Stimulated activated CD8-positive, alpha-beta memory T cell treated with anti-CD3 and anti-CD28 coated beads, Interleukin-4, amount 100 ng/mL, for 48 hours (primary cell): ENCODE measurements at regions not wholly inside any gene's neighbourhood (a gene's known extent, or its start where the extent isn't known, plus 50 kb on each side); places are given as distances from the start of the nearest gene placed in this dataset.

Source experiments
- DNase-seq: peaks from one replicate; pipeline ENCODE4 v3.0.0-alpha.2; 2020

GRCh38 chr19:29400917-29401711 is 124.7 kb upstream of the VSTM2B start:
- DNase-seq = no peak

DNA sequence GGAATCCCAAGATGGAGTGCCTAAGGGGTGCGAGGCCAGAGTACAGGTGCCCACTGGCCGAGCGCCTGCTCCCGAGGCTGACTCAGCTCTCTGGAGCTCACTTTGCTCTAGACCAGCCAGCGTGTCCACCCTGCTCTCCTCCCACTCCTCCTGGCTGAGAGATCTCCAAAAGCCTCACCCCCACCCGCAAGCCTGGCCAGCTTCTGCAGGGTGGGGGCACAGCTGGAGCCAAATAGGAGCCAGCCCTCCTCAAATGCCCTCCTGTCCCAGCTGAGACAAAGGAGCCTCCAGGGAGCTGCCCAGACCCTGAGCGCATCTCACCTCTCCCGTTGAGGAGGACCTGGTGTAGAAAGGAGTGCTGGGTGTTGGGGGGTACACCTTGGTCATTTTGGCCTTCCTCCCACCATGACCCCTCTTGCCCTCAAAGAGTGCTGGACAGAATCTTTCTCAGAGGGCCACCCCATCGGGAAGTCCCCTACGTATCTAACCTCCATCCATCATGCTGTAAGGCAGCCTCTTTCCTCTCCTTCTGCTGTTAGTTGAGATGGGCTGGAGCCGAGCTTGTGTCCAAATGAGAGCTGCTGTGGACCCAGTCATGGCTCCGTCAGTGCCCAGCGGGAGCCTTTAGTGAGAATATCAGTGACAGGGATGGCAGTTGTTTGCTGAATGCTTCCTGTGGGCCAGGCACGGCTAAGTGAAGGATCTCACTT is 123.9 kb upstream of the VSTM2B start:
- DNase-seq = no peak

GRCh38 chr19:29402563-29402962 is 123.2 kb upstream of the VSTM2B start:
- no peak for DNase-seq

DNA sequence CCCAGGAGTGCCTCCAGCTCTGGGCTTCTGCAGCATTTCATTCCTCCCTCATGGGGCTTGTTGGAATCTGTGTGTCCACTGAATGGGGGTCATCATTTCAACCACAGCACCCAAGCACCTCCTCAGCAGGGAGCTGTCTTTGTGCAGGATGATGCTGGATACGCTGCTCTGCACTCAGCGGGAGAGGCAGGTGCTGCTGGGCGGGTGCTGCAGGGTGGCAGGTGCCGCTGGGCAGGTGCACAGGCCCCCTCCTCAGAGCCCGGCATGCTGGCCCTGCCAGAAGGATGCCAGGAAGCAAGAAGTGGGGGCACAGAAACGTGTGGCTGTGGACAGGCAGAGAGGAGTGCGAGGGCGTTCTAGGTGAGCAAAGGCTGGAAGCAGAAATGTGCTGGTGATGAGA is 121.8 kb upstream of the VSTM2B start:
- no peak for DNase-seq

- DNase-seq = no peak
Measured at GRCh38 chr19:29404951-29405727, 120.7 kb upstream of the VSTM2B start.

DNA sequence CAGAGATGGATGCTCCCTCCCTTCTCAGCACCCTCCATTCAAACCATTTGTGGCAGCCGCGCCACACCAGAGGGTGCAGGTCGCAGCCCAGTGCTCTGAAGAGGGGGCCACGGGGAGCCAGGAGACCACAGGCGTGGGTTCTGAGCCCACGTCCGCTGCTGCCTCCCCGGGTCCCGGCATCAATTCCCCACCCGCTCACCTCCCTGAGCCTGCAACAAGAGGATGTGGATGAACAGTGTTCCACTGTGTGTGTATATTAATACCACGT is 120.1 kb upstream of the VSTM2B start:
- DNase-seq = no peak

DNA sequence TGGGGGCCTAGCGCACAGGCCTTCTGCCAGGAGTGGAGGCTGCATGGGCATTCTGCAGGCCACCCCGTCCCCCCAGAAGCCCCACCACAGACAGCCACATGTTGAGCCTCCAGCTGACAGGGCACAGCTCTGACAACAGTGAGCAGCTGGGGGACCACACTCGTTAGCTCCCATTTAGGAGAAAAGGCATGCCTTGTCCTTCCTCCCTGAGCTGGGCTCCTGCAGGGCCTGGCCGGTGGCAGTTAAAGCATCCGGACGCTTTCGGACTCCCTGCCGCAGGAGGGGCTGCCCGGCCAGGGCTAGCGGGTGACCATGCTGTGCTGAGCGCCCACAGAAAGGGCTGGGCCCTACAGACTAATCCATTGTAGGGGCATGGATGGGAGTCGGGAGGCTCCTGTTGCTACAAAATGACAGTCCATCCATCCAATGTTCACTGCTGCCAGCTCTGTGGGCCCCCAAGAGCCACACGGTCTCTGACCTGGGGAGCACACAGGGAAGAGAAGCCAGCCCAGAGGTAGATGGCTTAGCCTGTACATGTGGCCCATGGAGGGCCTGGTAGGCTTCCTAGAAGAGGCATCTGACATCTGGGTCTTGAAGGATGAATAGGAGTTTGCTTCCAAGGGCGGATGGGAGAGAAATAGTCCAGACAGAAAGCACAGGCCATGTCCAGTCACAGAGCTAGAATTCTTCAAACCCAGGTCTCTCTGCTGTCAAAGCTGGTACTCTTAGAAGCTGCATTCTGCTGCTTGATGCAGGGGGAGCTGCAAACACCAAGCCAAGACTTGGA is 116.5 kb upstream of the VSTM2B start:
- DNase-seq = no peak

DNA sequence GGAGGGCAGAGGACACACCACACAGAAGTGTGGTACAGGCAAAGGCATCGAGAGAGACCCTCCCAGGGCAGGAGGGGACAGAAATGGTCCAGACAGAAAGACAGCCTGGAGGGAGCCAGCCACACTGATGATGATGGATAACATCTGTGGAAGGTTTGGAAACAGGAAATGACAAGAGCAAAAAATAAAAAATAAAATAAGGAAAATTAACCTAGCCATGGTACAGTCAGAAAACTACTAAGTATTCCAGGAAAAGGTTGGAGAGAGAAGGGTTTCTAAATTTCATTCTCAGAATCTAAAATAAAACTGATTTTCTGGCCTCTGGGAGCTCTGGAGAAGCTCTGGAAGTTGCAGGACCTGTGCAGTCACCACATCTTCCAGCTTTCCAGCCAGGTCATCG is 115.2 kb upstream of the VSTM2B start:
- no peak for DNase-seq

DNA sequence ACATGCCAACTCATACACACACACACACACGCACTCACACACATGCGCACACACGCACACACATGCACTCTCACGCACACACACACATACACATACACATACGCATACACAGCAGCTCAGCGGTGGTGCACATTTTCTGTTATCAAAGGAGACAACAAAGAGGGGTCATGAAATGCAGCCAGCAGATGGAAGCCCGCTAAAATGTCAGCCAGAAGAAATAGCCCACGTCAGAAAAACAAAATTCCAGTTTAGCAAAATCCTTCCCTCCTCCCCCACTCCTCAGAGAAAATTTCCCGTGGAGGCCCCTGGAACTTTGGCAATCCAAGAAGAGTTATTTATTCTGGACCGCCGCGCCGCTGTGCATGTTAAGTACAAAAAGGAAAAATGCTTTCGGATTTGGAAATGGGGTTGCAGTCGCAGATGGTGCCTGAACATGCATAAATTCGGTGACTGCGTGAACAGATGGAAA is 114.6 kb upstream of the VSTM2B start:
- no peak for DNase-seq

DNA sequence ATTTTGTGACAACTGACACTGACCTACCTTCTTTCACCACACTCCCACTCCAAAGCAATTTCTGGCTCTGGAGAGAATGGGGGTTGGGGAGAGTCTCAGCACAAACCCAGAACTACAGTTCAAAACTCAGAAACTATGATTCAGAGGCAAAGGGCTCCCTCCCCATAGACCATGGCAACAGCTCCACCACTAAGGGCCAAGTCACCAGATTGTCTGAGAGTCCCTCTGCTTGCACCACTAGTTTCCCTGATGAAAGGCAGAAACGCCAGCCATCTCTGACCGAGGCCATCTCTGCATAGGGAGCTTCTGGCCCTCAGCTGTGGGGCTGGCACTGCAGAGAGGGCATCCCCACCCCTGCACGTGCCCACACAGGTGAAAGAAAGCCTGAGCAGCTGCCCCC is 112.4 kb upstream of the VSTM2B start:
- no peak for DNase-seq

- DNase-seq = no peak
Measured at GRCh38 chr19:29415507-29415906, 110.3 kb upstream of the VSTM2B start.

DNA sequence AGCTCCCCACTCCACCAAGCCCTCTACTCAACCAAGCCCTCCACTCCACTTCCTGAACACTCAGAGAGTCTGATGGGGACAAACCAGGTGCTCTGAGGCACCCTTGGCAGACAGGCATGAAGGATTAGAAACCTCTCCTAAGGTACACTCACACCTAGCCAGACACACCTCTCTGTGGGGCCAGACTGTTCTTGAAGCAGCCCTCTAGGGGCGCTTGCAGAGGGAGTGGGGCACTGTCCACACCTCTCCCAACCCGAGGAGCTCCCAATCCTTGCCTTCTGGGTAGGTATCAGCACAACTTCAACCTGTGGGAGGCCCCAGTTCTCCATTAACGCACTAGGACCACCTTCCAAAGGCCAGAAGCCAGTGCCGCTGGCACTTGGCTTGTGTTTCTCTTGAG is 108.7 kb upstream of the VSTM2B start:
- no peak for DNase-seq

- DNase-seq = no peak
Measured at GRCh38 chr19:29418201-29418600, 107.6 kb upstream of the VSTM2B start.

GRCh38 chr19:29420065-29420464 is 105.7 kb upstream of the VSTM2B start:
- DNase-seq = no peak

GRCh38 chr19:29420482-29421195 is 105.2 kb upstream of the VSTM2B start:
- DNase-seq = no peak

DNA sequence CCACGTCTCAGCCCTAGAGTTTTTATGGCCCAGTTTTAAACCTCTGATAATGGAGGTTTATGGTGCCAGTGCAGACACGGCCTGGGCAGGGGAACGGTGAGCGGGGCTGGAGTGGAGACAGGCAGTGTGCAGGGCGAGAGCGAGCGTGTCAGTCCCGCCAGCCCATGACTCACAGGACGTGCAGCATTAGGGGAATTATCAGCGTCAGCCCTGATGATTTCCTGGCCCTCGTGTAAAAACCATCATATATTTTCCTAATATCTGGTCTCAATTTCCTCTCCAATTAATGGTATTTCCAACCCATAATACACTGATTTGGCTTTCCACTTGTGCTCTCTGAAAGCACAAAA is 104.6 kb upstream of the VSTM2B start:
- DNase-seq = no peak

GRCh38 chr19:29422047-29422446 is 103.7 kb upstream of the VSTM2B start:
- DNase-seq = no peak

GRCh38 chr19:29422486-29423085 is 103.2 kb upstream of the VSTM2B start:
- DNase-seq = no peak

DNA sequence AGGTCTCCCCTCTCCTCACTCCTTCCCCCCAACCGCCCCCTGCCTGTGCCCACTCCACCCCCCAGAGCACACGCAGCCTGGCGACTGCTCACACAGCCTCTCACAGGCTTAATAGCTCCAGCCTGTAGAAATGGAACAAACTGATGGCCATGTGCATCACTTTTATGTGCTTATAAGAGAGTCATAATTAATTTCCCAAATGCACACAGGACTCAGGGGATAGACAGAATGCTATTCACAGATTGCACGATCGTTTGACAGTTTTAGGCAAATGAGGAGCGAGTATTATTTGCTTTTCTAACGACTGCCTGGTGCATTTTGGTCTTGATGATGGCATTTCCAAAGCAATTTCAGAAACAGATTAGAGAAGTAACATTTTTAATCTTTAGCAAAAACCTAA is 97.7 kb upstream of the VSTM2B start:
- no peak for DNase-seq

- no peak for DNase-seq
Measured at GRCh38 chr19:29429021-29429420, 96.8 kb upstream of the VSTM2B start.

DNA sequence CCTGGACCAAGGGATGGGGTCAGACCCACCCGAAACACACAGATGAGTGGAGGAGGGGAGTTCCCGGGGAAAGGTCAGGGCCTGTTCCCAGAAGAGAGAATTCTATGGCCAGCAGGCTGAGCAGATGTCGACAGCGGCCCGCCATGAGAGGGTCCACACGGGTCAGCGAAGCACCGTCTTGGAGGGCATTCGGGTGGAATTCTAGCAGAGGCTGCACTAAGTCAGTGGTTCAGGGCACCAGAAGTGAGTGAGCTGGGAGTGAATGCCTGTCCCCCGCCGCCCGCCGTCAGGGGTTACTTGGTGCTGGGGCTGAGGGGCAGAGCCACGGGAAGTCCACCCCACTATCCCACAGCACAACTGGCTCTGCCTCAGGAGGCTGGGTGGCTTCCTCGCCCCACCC is 96.2 kb upstream of the VSTM2B start:
- no peak for DNase-seq

DNA sequence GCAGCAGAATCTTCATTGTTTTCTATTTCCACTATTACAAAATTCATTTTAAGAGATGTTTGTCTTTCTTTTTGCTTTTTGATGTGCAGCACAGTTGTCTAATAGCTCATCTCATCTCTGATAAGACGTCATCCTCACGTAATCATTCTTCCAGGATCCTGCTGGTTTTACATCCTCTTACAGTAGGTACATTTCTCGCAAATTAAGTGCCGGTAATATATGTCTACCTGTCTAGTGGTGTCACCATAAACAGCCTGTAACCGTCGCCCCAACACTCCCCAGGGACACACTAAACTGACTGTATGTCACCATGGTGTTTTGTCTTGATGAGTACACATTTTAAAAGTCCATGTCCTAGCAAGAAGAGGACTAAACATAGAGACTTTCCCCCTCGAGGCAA is 94.5 kb upstream of the VSTM2B start:
- no peak for DNase-seq
